Fibroblast of villous mesenchyme (primary cell): ENCODE measurements at regions not wholly inside any gene's neighbourhood (a gene's known extent, or its start where the extent isn't known, plus 50 kb on each side); places are given as distances from the start of the nearest gene placed in this dataset.
A peak's percentile ranks its signal among the peaks of the same experiment; 100 is the strongest.

Experiments used
- DNase-seq: peaks from one replicate; pipeline ENCODE4 v3.0.0-alpha.2; 2010; ENCODE audit warnings: low read depth
- H3K4me3 ChIP-seq: 2 replicates; pipeline ENCODE4 v1.5.1; 2011; ENCODE audit warnings: low read depth, mild to moderate bottlenecking, low read length
- CTCF ChIP-seq: IDR thresholded peaks from 2 replicates; pipeline ENCODE4 v1.5.1; 2012; ENCODE audit warnings: low read depth, mild to moderate bottlenecking, low read length; ENCODE audit not compliant: insufficient read depth

GRCh38 chr10:89829262-89829886 lies 128.0 kb downstream of the KIF20B start:
- TF ChIP-seq CTCF: no peak
- DNase-seq: no peak
- H3K4me3 ChIP-seq: no peak overlapping the region

- no peak for TF ChIP-seq CTCF
- H3K4me3 ChIP-seq: no peak overlapping the region
- DNase-seq: no peak
Observed at GRCh38 chr10:89829887-89830269, 128.5 kb downstream of the KIF20B start.

GRCh38 chr10:89830624-89831023 lies 129.2 kb downstream of the KIF20B start:
- no peak for TF ChIP-seq CTCF
- no peak overlapping the region for H3K4me3 ChIP-seq
- DNase-seq: no peak

- TF ChIP-seq CTCF: no peak
- DNase-seq: no peak
- peak overlapping the region; percentile 63 for H3K4me3 ChIP-seq
Observed at GRCh38 chr10:89836840-89837164, 135.4 kb downstream of the KIF20B start.

GRCh38 chr10:89837165-89838043 lies 136.0 kb downstream of the KIF20B start:
- peak overlapping the region; percentile 63 for H3K4me3 ChIP-seq
- peak; percentile 37 for DNase-seq
- TF ChIP-seq CTCF: peak; percentile 6

- TF ChIP-seq CTCF: no peak
- DNase-seq: no peak
- H3K4me3 ChIP-seq: peak overlapping the region; percentile 63
Observed at GRCh38 chr10:89838044-89838615, 136.7 kb downstream of the KIF20B start.
